Pulmonary artery endothelial cell (primary cell): ENCODE measurements at regions not wholly inside any gene's neighbourhood (a gene's known extent, or its start where the extent isn't known, plus 50 kb on each side); places are given as distances from the start of the nearest gene placed in this dataset.

ENCODE experiments used
- DNase-seq: peaks from one replicate; pipeline ENCODE4 v3.0.0-alpha.2; 2011; ENCODE audit warnings: low read depth, low spot score

DNA sequence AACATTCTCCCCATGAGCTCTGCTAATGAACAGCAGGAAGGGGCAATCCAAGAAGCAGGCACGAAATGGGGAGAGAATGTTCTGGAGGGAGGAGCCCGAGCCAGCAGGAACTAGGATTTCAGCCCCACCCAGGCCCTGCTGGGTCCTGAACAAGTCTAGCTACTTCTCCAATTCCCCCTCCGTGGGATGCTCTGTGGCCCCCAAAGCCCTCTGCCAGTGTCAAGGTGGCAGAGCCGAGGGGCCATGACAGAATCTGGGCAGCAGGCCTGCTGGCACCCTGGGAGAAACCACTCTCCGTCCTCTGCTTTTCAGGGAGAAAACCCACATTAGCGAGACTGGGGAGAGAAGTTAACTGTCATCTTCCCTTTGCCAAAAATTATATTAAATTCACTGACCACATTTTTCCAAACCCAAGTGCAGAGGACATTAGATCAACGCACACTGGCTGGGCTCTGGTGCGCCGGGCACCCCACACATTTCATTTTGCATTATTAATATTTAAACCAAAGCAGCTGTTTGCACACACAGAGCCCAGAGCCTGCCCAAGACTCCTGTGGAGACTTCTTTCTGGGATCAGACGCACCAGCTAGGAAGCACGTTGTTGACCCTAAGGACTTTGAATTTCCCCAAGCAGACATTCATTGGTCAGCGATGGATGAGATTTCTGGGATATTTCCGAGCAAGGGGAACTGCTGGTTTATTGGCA is 80.2 kb upstream of the PKDCC start:
- no peak for DNase-seq

DNA sequence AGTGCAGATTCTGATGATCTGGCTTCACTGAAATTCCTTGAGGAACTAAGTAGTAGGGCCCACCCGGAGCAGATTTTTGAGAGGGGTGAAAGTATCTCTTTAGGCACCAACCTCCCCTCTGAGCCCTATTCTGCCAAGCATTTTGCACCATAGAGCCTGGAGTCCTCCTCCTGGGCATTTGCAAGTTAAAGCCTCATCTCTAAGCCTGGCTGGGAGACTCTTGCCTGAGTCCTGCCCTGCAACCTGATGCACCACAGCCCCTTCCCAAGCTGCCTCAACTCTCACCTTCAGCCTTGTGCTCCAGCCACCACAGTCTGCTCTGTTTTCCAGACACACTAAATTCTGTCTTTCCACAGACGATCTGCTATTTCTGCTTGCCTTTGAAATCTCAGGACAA is 79.6 kb upstream of the PKDCC start:
- no peak for DNase-seq

DNA sequence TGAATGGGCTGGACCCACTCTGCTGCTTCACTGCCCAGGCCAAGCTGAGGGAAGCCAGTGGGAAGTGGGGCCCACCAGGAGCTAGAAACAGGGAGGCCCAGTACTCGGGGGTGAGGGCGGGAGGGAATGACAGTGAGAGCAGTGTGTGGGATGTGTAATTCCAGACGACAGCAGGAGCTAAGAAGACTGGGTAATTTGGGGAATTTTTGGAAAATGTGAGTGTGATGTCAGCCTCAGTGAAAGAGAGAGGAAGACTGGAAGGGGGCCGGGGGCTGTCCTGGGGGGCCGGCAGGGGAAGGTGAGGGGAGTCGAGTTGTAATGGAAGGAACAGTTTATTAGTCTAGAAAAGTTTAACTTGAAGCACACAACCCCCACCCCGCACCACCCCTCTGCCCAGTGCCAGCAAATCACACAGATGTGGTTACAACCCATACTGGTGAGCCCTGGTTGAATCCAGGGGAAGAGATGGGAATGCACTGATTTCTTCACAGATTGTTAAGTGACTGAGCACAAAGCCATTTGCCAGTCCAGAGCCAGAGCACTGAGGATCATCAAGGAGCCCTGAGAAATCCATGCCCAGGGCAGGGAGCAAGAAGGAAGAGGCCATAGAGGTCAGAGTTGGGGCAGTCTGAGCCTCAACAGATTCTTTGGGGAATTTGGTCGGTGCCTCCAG is 76.7 kb upstream of the PKDCC start:
- no peak for DNase-seq

DNA sequence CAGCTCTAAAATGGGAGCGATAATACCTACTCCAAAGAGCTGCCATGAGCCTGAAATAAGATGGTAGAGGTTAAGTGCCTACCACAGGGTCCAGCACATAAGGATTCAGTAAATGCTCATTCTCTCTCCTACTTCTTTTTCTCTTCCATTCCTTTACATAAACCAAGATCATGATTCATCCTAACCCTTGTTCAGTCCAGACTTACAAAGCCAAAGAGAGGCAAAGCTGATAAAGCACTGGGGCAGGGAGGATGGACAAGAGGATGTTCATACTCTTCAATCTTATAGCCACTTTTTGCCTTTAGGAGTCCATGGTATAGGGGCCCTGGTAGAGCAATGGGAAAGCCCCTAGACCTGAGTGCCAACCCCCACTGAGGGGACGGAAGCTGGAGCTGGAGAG is 75.6 kb upstream of the PKDCC start:
- DNase-seq = no peak

DNA sequence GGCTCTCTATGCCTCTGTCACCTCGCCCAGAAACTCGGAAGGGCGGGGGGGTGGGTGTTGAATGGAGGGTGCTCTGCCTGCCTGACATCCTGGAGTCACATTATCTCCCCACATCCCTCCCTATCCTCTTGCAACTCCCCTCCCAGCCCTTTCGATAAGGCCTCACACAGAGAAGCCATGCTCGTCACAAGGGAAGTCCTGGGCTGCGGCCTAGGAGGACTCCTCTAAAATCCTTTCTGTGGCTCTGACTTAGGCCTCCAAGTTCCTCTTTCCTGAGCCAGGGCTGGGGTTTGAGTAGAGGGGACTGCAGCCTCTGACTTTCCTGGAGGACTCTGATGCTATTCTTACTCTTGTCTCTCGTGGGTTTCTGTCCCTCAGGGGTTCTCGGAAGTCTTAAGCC is 75.0 kb upstream of the PKDCC start:
- no peak for DNase-seq

DNA sequence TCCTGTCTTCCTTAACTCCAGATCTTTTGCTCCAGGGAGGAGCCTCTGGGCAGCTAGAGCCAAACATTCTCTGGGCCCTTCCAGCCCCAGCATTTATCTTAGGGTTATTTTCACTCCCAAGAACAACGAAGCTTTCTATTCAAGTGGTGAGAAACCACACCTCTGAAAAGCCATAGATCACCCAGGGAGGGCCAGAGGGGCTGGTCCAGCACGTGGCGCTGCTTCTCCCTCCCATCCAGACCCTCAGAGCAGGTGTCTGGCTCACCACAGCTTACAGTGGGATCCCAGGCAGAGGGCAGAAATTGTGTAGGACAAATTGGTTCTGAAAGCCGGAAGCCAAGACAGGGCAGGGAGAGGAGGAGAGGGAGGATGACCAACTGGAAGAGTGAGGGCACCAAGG is 74.0 kb upstream of the PKDCC start:
- DNase-seq = no peak

DNA sequence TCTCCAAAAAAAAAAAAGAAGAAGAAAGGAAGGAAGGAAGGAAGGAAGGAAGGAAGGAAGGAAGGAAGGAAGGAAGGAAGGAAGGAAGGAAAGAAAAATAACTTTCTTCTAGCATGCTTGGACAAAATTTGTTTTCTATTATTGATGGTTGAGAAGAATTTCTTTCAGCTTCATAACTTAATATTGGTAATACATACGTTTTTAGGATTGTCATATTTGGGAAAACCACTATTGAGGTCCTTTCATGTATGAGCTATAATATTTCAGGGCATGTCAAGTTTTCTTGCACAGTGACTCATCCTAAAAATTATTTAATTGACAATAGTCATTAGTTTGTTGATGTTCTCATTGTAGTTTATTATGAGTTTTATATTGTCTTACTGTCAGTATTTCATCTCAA is 66.4 kb upstream of the PKDCC start:
- no peak for DNase-seq

DNA sequence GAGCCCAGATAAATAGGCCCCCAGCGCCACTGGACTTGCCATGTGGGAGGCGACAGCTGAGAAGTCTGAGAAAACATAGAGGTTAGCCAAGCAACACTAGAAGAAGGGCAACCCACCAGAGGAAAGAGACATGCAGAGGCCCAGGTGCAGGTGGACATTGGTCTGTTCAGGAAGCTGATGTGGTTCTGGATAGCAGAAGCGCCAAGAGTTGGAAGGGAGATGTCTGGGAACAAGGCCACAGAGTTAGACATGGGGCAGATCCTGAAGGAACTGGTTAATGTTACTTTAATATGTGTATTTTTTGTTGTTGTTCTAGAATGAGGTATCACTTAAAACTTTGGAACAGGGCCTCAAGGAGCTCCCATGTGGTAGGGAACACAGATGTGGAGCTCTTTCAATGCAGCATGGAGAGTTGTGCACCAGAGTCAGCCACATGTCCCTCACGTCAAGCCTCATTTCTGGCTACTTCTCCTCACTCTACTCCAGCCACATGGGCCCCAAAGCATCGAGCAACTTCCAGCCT is 62.2 kb upstream of the PKDCC start:
- no peak for DNase-seq

DNA sequence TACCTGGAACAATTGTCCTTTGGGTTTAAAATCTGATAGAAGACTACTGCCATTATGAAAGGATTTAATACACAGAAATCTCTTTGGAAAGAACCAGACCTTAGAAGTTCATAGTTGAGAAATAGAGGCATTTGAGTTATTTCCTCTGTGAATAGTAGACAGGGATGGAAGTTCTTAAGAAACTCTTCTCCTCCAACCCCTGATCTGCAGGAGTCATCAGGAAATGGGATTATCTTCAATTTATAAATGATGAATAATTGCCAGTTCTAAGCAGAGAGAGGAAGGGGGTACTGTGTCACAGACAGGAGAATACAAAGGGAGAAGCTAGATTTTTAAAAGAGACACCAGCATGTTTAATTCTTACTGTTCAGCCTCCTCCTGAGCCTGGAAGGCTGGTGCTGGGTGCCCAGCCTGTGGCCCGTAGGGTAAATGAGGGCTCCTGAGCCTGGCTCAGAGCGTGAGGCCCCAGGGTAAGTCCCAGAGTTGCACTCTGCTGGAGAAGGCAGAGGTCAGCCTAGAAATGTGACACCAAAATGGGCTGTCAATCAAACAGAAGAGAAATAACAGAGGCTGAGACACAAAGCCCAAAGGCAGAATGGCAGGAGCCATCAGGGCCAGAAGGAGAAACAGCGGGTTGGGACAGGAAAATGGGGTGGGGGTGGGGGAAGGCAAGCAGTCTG is 58.2 kb upstream of the PKDCC start:
- DNase-seq = no peak

DNA sequence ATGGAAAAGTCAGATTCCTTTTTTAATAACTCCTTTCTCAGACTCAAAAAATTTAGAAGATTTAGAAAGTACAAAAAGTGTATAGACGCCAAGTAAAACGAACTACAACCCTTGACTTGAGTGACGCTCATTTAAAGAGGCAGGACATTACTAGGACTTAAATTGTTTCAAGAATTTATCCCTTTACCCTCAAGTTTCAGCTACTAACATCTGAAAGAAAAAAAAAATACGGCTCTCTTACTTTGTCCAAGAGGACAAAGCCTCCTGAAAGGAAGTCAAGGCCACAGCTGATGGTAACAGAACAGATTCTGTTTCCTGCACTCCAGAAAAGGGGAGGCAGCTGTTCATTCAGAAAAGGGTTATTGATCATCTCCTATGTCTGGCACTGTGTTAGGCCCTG is 57.6 kb upstream of the PKDCC start:
- DNase-seq = no peak

DNA sequence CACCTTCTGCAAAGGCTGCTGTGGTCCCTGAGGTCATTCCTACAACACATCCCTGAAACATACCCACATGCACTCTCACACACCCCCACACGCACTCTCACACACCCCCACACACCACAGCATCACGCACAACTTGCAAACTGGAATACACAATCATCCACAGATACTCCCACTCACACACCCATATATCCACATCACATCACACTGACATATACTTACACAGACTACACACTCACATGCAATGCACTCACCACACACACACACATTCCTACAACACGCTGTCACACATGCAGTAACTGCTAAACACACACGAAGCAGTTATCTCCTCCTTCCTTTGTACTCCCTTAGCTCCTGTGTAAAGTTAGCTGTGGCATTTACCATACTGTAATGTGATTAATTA is 57.1 kb upstream of the PKDCC start:
- DNase-seq = no peak

DNA sequence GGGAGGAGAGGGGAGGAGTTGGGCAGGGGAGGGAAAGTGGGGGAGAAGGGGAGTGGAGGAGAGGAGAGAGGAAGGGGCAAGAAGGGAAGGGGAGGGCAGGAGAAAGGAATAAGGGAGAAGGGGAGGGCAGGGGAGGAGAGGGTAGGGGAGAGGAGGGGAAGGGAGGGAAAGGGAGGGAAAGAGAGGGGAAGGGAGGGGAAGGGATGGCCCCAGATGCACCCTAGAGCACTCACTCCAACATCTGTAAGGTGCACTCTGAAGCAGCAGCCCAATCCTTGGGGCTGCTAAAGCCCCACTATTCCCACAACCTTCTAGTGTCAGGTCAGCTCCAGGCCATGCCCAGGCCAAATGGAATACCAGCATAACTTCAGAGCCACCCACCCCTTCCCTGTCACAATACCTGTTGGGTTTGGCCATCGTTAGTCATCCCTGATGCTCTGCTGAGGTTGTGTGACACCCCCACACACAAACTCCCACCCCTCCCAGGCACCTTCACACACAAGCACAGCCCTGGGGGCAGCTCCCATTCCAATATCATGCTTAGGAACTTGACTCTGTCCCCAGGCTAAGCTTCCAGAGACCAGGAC is 55.7 kb upstream of the PKDCC start:
- DNase-seq = no peak

DNA sequence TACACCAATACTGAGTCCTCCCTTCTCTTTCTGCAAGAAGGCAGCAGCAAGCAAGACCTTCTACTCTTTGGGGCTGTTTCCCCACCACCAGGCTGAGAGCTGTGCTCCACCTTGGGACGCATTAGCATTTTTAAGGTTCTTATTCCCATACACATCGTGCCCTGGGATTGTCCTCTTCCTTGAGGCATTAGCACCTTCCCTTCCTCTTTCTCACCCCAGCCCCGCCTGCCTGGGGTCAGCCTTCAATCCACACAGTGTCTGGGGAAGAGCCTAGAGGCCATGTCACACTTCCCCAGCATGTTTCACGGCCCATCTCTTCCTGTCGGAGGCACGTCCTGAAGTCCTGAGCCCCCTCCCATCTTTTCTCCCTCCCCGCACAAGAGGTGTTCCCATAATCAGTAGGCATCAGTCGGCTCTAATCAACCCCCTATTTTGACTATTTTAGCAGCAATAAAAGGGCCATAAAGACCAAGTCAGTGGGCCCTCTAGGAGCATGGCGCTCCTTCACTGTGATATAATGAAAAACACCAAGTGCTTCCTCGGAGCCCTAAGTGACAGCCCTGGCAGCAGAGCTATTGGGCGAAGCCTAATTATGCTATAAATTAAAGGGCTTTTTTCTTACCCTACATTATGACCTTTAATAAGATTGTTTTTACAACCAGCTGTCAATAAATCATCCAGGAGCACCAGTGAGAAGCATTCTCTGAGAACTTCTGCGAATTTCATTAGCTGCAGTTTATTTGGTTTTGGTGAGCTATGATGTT is 55.0 kb upstream of the PKDCC start:
- DNase-seq = no peak

DNA sequence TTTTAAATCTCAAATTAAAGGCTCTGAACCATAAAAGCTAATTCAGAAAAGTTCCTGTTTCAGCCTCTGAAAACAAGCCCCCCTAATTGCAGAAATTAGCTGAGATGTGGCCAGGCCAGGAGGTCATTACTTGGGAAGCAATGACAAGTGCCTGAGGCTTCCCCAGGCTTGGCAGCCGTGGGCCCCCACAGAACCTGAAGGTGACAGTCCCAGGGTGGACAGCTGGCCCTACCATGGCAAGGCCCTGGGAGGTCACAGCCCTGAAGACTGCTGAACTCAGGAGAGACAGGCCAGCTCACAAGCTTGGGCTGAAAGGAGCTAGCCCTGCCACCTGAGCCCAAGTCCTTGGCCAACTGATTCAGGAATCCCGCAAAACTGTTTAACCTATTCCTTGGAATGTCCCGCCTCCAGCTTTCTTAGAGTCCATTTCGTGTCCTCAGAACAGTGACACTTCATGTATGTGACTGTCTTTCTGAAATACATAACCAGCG is 54.3 kb upstream of the PKDCC start:
- DNase-seq = no peak

DNA sequence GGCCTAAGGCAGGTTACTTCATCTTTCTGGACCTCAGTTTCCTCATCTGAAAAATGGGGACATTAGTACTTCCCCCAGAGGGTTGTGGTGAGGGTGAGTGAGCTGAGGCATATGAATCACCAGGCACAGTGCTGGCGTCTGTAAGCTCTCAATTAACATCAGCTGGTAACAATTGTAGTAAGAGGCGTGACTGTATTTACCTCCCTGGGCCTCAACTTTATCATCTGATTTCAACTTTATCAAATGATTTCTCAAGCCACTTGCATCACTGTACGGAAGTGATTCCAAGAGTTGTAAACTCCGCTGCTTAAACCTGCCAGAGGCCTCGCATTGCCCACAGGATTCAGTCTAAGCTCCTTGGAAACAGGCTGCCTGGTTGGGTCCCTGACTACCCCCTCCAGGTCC is 53.6 kb upstream of the PKDCC start:
- DNase-seq = no peak

DNA sequence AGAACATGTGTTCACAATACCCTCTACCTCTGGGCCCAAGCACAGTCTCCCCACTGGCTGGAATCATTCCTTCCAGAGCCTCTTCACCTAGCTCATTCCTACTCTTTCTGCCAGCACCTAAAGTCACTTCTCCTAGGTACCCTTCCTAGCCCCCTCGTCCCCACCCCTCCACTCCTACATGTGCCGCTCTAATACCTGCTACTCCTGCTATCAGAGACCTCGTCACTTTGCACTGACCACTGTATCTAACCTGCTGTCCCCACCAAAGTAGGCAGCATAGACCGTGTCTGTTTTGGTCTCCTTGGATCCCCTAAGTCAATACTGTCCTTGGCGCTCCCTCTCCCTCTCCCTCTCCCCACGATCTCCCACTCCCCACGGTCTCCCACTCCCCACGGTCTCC is 53.2 kb upstream of the PKDCC start:
- DNase-seq = no peak

DNA sequence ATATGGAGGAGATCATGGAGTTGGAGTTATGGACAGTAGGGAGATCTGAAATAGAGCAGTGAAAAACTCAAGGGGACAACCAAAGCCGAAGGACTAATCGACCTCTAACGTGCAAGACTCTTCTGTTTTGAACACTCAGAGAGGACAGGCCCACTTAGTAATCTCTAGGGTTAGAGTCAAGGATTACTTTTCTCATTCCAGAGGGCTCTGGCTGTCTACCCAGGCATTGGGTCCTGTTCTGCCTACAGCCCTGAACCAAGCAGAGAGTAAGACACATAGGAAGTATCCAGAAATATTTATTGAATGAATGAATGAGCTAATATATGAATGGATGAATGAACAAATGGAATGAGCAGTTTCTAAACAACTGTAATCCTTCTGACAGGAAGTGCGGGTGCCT is 50.3 kb upstream of the PKDCC start:
- no peak for DNase-seq
